Stimulated activated CD4-positive, alpha-beta T cell treated with anti-CD3 and anti-CD28 coated beads, Interleukin-2, amount 100 ng/mL, for 4 hours (primary cell): ENCODE measurements at regions not wholly inside any gene's neighbourhood (a gene's known extent, or its start where the extent isn't known, plus 50 kb on each side); places are given as distances from the start of the nearest gene placed in this dataset.
"Not testable (repeated sequence)": the region's sequence is repeated elsewhere in the genome, so short reads cannot be mapped to it uniquely, and the experiment has no call there.

Source experiments
- DNase-seq: peaks from one replicate; pipeline ENCODE4 v3.0.0-alpha.2; 2020; ENCODE audit warnings: low read depth

- no peak for DNase-seq
These were observed 149.0 kb upstream of the DPH6 start for GRCh38 chr15:35695003-35695402.

GRCh38 chr15:35696767-35697231 lies 150.8 kb upstream of the DPH6 start:
- DNase-seq = no peak

GRCh38 chr15:35697549-35698299 lies 151.8 kb upstream of the DPH6 start:
- no peak for DNase-seq

- no peak for DNase-seq
These were observed 152.4 kb upstream of the DPH6 start for GRCh38 chr15:35698331-35698730.

GRCh38 chr15:35698966-35699575 lies 153.1 kb upstream of the DPH6 start:
- DNase-seq = no peak

- DNase-seq = not testable (repeated sequence)
These were observed 154.2 kb upstream of the DPH6 start for GRCh38 chr15:35700091-35700593.

GRCh38 chr15:35701402-35702046 lies 155.6 kb upstream of the DPH6 start:
- DNase-seq = no peak

GRCh38 chr15:35702946-35703495 lies 157.1 kb upstream of the DPH6 start:
- no peak for DNase-seq

GRCh38 chr15:35705030-35705883 lies 159.3 kb upstream of the DPH6 start:
- no peak for DNase-seq

GRCh38 chr15:35705884-35706585 lies 160.1 kb upstream of the DPH6 start:
- no peak for DNase-seq

GRCh38 chr15:35712956-35713355 lies 167.0 kb upstream of the DPH6 start:
- no peak for DNase-seq

GRCh38 chr15:35713733-35714132 lies 167.8 kb upstream of the DPH6 start:
- no peak for DNase-seq

- no peak for DNase-seq
These were observed 171.8 kb upstream of the DPH6 start for GRCh38 chr15:35717721-35718120.

GRCh38 chr15:35720019-35720418 lies 174.1 kb upstream of the DPH6 start:
- no peak for DNase-seq

GRCh38 chr15:35720984-35721383 lies 175.0 kb upstream of the DPH6 start:
- DNase-seq = no peak

- DNase-seq = no peak
These were observed 175.8 kb upstream of the DPH6 start for GRCh38 chr15:35721751-35722150.

GRCh38 chr15:35722501-35722900 lies 176.5 kb upstream of the DPH6 start:
- DNase-seq = no peak

GRCh38 chr15:35723120-35723847 lies 177.3 kb upstream of the DPH6 start:
- DNase-seq = no peak

- DNase-seq = no peak
These were observed 177.9 kb upstream of the DPH6 start for GRCh38 chr15:35723852-35724251.

GRCh38 chr15:35724626-35725025 lies 178.7 kb upstream of the DPH6 start:
- no peak for DNase-seq
